ENCODE measurements at regions not wholly inside any gene's neighbourhood (a gene's known extent, or its start where the extent isn't known, plus 50 kb on each side); places are given as distances from the start of the nearest gene placed in this dataset.

GRCh38 chr6:104589940-104590339, 269.8 kb downstream of the HACE1 start:
- no peak overlapping the region for H3K4me3 ChIP-seq (ENCODE audit: insufficient read depth in 1 of 2, low read depth in 1 of 2, low read length in 2 of 2)
- no peak overlapping the region for H4K91ac ChIP-seq (ENCODE audit: low read length)

DNA sequence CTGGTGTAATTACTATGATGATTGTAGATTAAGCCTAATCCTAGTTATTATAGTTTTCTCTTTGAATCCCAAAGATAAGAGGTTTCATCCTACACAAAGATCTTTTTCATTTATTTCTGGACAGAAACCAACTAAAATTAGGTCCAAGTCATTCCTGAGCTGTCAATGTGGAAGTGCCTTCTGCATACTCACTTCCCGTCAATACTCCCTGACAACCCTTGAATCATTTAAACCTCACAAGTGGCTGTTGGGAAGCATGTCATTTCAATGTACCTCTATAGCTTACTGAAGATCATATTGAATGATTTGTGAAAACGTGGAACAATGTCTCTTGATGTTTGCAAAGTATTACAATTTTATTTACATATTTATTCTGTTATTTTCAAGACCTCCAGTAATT, 274.1 kb downstream of the HACE1 start:
- H3K9me3 ChIP-seq (ENCODE audit: control insufficient read depth, low read length): no peaks in the 10 kb centered on the region
- H2AK5ac ChIP-seq (ENCODE audit: low read length, severe bottlenecking): no peak overlapping the region
- no peak overlapping the region for H2BK12ac ChIP-seq (ENCODE audit: low read length in 2 of 2)
- no peak overlapping the region for H3K27ac ChIP-seq (ENCODE audit: low read length, poor library complexity, severe bottlenecking)
- H3K4me1 ChIP-seq (ENCODE audit: control insufficient read depth, insufficient read depth, low read depth, low read length): no peaks in the 10 kb centered on the region
- WGBS: 80% methylated on average over 1 of the region's 2 CpGs
- no peak overlapping the region for H2BK120ac ChIP-seq (ENCODE audit: low read depth, low read length)
- H2AFZ ChIP-seq (ENCODE audit: low read depth, low read length): no peak overlapping the region
- no peak overlapping the region for H3K9ac ChIP-seq (ENCODE audit: low read length)
- H3K79me1 ChIP-seq (replicated peaks; ENCODE audit: low read length, poor library complexity, severe bottlenecking): no peaks in the 10 kb centered on the region
- no peak overlapping the region for H2BK5ac ChIP-seq (ENCODE audit: low read depth, low read length, poor library complexity, severe bottlenecking)
- no peak overlapping the region for H4K91ac ChIP-seq (ENCODE audit: low read length)
- H3K4me3 ChIP-seq (ENCODE audit: insufficient read depth in 1 of 2, low read depth in 1 of 2, low read length in 2 of 2): no peak overlapping the region
- H4K8ac ChIP-seq (ENCODE audit: low read length): no peak overlapping the region
- H3K4ac ChIP-seq (ENCODE audit: low read depth in 1 of 2, low read length in 2 of 2): no peak overlapping the region
- H3K14ac ChIP-seq (ENCODE audit: low read length in 2 of 2): no peak overlapping the region
- no peak for DNase-seq
- H3K23ac ChIP-seq (ENCODE audit: low read length in 2 of 2): no peak overlapping the region
- no peak overlapping the region for H3K4me2 ChIP-seq (ENCODE audit: low read length, poor library complexity, severe bottlenecking)
- no peak overlapping the region for H3K18ac ChIP-seq (ENCODE audit: low read depth in 1 of 2, low read length in 2 of 2)
- H2BK15ac ChIP-seq (ENCODE audit: low read depth, poor library complexity, severe bottlenecking): no peak overlapping the region
- H3K36me3 ChIP-seq (ENCODE audit: control insufficient read depth in 1 of 2, insufficient read depth in 2 of 2, low read depth in 1 of 2, low read length in 2 of 2): no peaks in the 10 kb centered on the region
- H3K27me3 ChIP-seq (ENCODE audit: control insufficient read depth in 1 of 2, insufficient read depth in 1 of 2, low read length in 2 of 2): no peaks in the 10 kb centered on the region

More at GRCh38 chr6:104589940-104590339, 269.8 kb downstream of the HACE1 start:
- Histone ChIP-seq H3K4me1 (ENCODE audit: control insufficient read depth, insufficient read depth, low read depth, low read length) (no peaks in the 10 kb centered on the region), H4K8ac (ENCODE audit: low read length) (no peak overlapping the region), H2AFZ (ENCODE audit: low read depth, low read length) (no peak overlapping the region), H3K36me3 (ENCODE audit: control insufficient read depth in 1 of 2, insufficient read depth in 2 of 2, low read depth in 1 of 2, low read length in 2 of 2) (no peaks in the 10 kb centered on the region), H3K9ac (ENCODE audit: low read length) (no peak overlapping the region), H3K27me3 (ENCODE audit: control insufficient read depth in 1 of 2, insufficient read depth in 1 of 2, low read length in 2 of 2) (no peaks in the 10 kb centered on the region), H3K23ac (ENCODE audit: low read length in 2 of 2) (no peak overlapping the region), H3K14ac (ENCODE audit: low read length in 2 of 2) (no peak overlapping the region), H3K4me2 (ENCODE audit: low read length, poor library complexity, severe bottlenecking) (no peak overlapping the region), H2BK120ac (ENCODE audit: low read depth, low read length) (no peak overlapping the region), H2BK12ac (ENCODE audit: low read length in 2 of 2) (peak overlapping the region in 1 of 2 experiments; percentile 10), H3K4ac (ENCODE audit: low read depth in 1 of 2, low read length in 2 of 2) (no peak overlapping the region), H2AK5ac (ENCODE audit: low read length, severe bottlenecking) (no peak overlapping the region), H3K27ac (ENCODE audit: low read length, poor library complexity, severe bottlenecking) (no peak overlapping the region), H3K18ac (ENCODE audit: low read depth in 1 of 2, low read length in 2 of 2) (no peak overlapping the region), H3K79me1 (replicated peaks; ENCODE audit: low read length, poor library complexity, severe bottlenecking) (no peaks in the 10 kb centered on the region), H2BK15ac (ENCODE audit: low read depth, poor library complexity, severe bottlenecking) (no peak overlapping the region), H3K9me3 (ENCODE audit: control insufficient read depth, low read length) (no peaks in the 10 kb centered on the region), H2BK5ac (ENCODE audit: low read depth, low read length, poor library complexity, severe bottlenecking) (no peak overlapping the region)
- DNase-seq: no peak

- no peak for DNase-seq
- H3K36me3 ChIP-seq (ENCODE audit: control insufficient read depth in 1 of 2, insufficient read depth in 2 of 2, low read depth in 1 of 2, low read length in 2 of 2): no peaks in the 10 kb centered on the region
- no peak overlapping the region for H4K91ac ChIP-seq (ENCODE audit: low read length)
- no peak overlapping the region for H2BK12ac ChIP-seq (ENCODE audit: low read length in 2 of 2)
- H3K14ac ChIP-seq (ENCODE audit: low read length in 2 of 2): no peak overlapping the region
- H3K27ac ChIP-seq (ENCODE audit: low read length, poor library complexity, severe bottlenecking): no peak overlapping the region
- H2BK5ac ChIP-seq (ENCODE audit: low read depth, low read length, poor library complexity, severe bottlenecking): no peak overlapping the region
- H3K9ac ChIP-seq (ENCODE audit: low read length): no peak overlapping the region
- H2BK15ac ChIP-seq (ENCODE audit: low read depth, poor library complexity, severe bottlenecking): no peak overlapping the region
- no peaks in the 10 kb centered on the region for H3K4me1 ChIP-seq (ENCODE audit: control insufficient read depth, insufficient read depth, low read depth, low read length)
- H2AFZ ChIP-seq (ENCODE audit: low read depth, low read length): no peak overlapping the region
- H2AK5ac ChIP-seq (ENCODE audit: low read length, severe bottlenecking): no peak overlapping the region
- no peaks in the 10 kb centered on the region for H3K79me1 ChIP-seq (replicated peaks; ENCODE audit: low read length, poor library complexity, severe bottlenecking)
- H3K27me3 ChIP-seq (ENCODE audit: control insufficient read depth in 1 of 2, insufficient read depth in 1 of 2, low read length in 2 of 2): no peaks in the 10 kb centered on the region
- no peak overlapping the region for H3K4me2 ChIP-seq (ENCODE audit: low read length, poor library complexity, severe bottlenecking)
- no peak overlapping the region for H3K18ac ChIP-seq (ENCODE audit: low read depth in 1 of 2, low read length in 2 of 2)
- no peak overlapping the region for H3K4me3 ChIP-seq (ENCODE audit: insufficient read depth in 1 of 2, low read depth in 1 of 2, low read length in 2 of 2)
- H2BK120ac ChIP-seq (ENCODE audit: low read depth, low read length): no peak overlapping the region
- H3K4ac ChIP-seq (ENCODE audit: low read depth in 1 of 2, low read length in 2 of 2): no peak overlapping the region
- H3K23ac ChIP-seq (ENCODE audit: low read length in 2 of 2): no peak overlapping the region
- H4K8ac ChIP-seq (ENCODE audit: low read length): no peak overlapping the region
- no peaks in the 10 kb centered on the region for H3K9me3 ChIP-seq (ENCODE audit: control insufficient read depth, low read length)
Observed at GRCh38 chr6:104580452-104580851, 279.3 kb downstream of the HACE1 start.

- Histone ChIP-seq H2AFZ (ENCODE audit: low read depth, low read length) (no peak overlapping the region), H3K9ac (ENCODE audit: low read length) (no peak overlapping the region), H3K9me3 (ENCODE audit: control insufficient read depth, low read length) (no peaks in the 10 kb centered on the region), H3K4me2 (ENCODE audit: low read length, poor library complexity, severe bottlenecking) (no peak overlapping the region), H3K4ac (ENCODE audit: low read depth in 1 of 2, low read length in 2 of 2) (no peak overlapping the region), H3K14ac (ENCODE audit: low read length in 2 of 2) (no peak overlapping the region), H3K4me1 (ENCODE audit: control insufficient read depth, insufficient read depth, low read depth, low read length) (no peaks in the 10 kb centered on the region), H2BK120ac (ENCODE audit: low read depth, low read length) (no peak overlapping the region), H3K4me3 (ENCODE audit: insufficient read depth in 1 of 2, low read depth in 1 of 2, low read length in 2 of 2) (no peak overlapping the region), H2BK15ac (ENCODE audit: low read depth, poor library complexity, severe bottlenecking) (no peak overlapping the region), H2BK12ac (ENCODE audit: low read length in 2 of 2) (peak overlapping the region in 1 of 2 experiments; percentile 23), H3K18ac (ENCODE audit: low read depth in 1 of 2, low read length in 2 of 2) (no peak overlapping the region), H4K8ac (ENCODE audit: low read length) (no peak overlapping the region), H3K27me3 (ENCODE audit: control insufficient read depth in 1 of 2, insufficient read depth in 1 of 2, low read length in 2 of 2) (no peaks in the 10 kb centered on the region), H3K23ac (ENCODE audit: low read length in 2 of 2) (no peak overlapping the region), H3K27ac (ENCODE audit: low read length, poor library complexity, severe bottlenecking) (no peak overlapping the region), H2AK5ac (ENCODE audit: low read length, severe bottlenecking) (peak overlapping the region; percentile 65), H4K91ac (ENCODE audit: low read length) (no peak overlapping the region), H2BK5ac (ENCODE audit: low read depth, low read length, poor library complexity, severe bottlenecking) (no peak overlapping the region), H3K79me1 (replicated peaks; ENCODE audit: low read length, poor library complexity, severe bottlenecking) (no peaks in the 10 kb centered on the region), H3K36me3 (ENCODE audit: control insufficient read depth in 1 of 2, insufficient read depth in 2 of 2, low read depth in 1 of 2, low read length in 2 of 2) (no peaks in the 10 kb centered on the region)
- DNase-seq: no peak
- 83% methylated on average over 5 of the region's 5 CpGs for WGBS
Observed at GRCh38 chr6:104579310-104579863, 280.3 kb downstream of the HACE1 start.

Data from mesenchymal stem cell (in vitro differentiated cells and primary cell).